Esophagus squamous epithelium (tissue), 4 donors: ENCODE measurements at regions not wholly inside any gene's neighbourhood (a gene's known extent, or its start where the extent isn't known, plus 50 kb on each side); places are given as distances from the start of the nearest gene placed in this dataset.

Experiments used
- POLR2A ChIP-seq, 4 donors: fragments of 450-650 bp; IDR thresholded peaks; one replicate each; pipeline ENCODE4 v1.6.1; 2017; ENCODE audit warnings: antibody characterized with exemption in 4 of 4, mild to moderate bottlenecking in 4 of 4, moderate library complexity in 3 of 4
- TF ChIP-seq, protein P1 (sequence below), 6 experiments: fragments of 450-650 bp in 4 of 6; fragments of 200-600 bp in 2 of 6; sonication (generic) in 2 of 6; IDR thresholded peaks; one replicate each; pipeline ENCODE4 v1.5.1; 2016 to 2019; ENCODE audit warnings: antibody characterized with exemption in 6 of 6, mild to moderate bottlenecking in 4 of 6, moderate library complexity in 4 of 6

- TF ChIP-seq, protein P1, sequence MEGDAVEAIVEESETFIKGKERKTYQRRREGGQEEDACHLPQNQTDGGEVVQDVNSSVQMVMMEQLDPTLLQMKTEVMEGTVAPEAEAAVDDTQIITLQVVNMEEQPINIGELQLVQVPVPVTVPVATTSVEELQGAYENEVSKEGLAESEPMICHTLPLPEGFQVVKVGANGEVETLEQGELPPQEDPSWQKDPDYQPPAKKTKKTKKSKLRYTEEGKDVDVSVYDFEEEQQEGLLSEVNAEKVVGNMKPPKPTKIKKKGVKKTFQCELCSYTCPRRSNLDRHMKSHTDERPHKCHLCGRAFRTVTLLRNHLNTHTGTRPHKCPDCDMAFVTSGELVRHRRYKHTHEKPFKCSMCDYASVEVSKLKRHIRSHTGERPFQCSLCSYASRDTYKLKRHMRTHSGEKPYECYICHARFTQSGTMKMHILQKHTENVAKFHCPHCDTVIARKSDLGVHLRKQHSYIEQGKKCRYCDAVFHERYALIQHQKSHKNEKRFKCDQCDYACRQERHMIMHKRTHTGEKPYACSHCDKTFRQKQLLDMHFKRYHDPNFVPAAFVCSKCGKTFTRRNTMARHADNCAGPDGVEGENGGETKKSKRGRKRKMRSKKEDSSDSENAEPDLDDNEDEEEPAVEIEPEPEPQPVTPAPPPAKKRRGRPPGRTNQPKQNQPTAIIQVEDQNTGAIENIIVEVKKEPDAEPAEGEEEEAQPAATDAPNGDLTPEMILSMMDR (IDR thresholded peaks at IDR 0.05): no peak
- no peak for TF ChIP-seq POLR2A (IDR thresholded peaks at IDR 0.05)
Measured at GRCh38 chr10:106355450-106355849, 809.1 kb downstream of the SORCS1 start.
